HG02610 (cell line): ENCODE measurements at regions not wholly inside any gene's neighbourhood (a gene's known extent, or its start where the extent isn't known, plus 50 kb on each side); places are given as distances from the start of the nearest gene placed in this dataset.
"Not testable (repeated sequence)": the region's sequence is repeated elsewhere in the genome, so short reads cannot be mapped to it uniquely, and the experiment has no call there.

Experiments
- ATAC-seq: cut with Tn5 transposase; IDR thresholded peaks from one replicate; pipeline ENCODE4 v1.9.1; 2021; ENCODE audit warnings: mild to moderate bottlenecking, moderate library complexity; ENCODE audit not compliant: unreplicated experiment

GRCh38 chr1:229002451-229002960 is 267.2 kb downstream of the RHOU start:
- ATAC-seq: no peak

GRCh38 chr1:229003233-229004031 is 267.5 kb upstream of the RAB4A start:
- no peak for ATAC-seq

- ATAC-seq: no peak
Measured at GRCh38 chr1:229004066-229004833, 266.7 kb upstream of the RAB4A start.

- no peak for ATAC-seq
Measured at GRCh38 chr1:229005097-229005496, 265.8 kb upstream of the RAB4A start.

- ATAC-seq: no peak
Measured at GRCh38 chr1:229005556-229005955, 265.4 kb upstream of the RAB4A start.

GRCh38 chr1:229006121-229006870 is 264.6 kb upstream of the RAB4A start:
- ATAC-seq: no peak

GRCh38 chr1:229007167-229007566 is 263.7 kb upstream of the RAB4A start:
- no peak for ATAC-seq

GRCh38 chr1:229007701-229008100 is 263.2 kb upstream of the RAB4A start:
- ATAC-seq: no peak

- ATAC-seq: not testable (repeated sequence)
Measured at GRCh38 chr1:229008347-229008746, 262.6 kb upstream of the RAB4A start.

- ATAC-seq: no peak
Measured at GRCh38 chr1:229011022-229011421, 259.9 kb upstream of the RAB4A start.

GRCh38 chr1:229012823-229013222 is 258.1 kb upstream of the RAB4A start:
- ATAC-seq: no peak

GRCh38 chr1:229013981-229014380 is 256.9 kb upstream of the RAB4A start:
- no peak for ATAC-seq

- ATAC-seq: no peak
Measured at GRCh38 chr1:229015806-229016205, 255.1 kb upstream of the RAB4A start.

- no peak for ATAC-seq
Measured at GRCh38 chr1:229017091-229017490, 253.8 kb upstream of the RAB4A start.

GRCh38 chr1:229018674-229019295 is 252.1 kb upstream of the RAB4A start:
- no peak for ATAC-seq

- no peak for ATAC-seq
Measured at GRCh38 chr1:229019663-229020271, 251.1 kb upstream of the RAB4A start.

GRCh38 chr1:229021034-229021433 is 249.9 kb upstream of the RAB4A start:
- not testable (repeated sequence) for ATAC-seq

- ATAC-seq: no peak
Measured at GRCh38 chr1:229022595-229023333, 248.1 kb upstream of the RAB4A start.

GRCh38 chr1:229023651-229024300 is 247.1 kb upstream of the RAB4A start:
- ATAC-seq: no peak
